GM21360 (cell line): ENCODE measurements at regions not wholly inside any gene's neighbourhood (a gene's known extent, or its start where the extent isn't known, plus 50 kb on each side); places are given as distances from the start of the nearest gene placed in this dataset.
"Not testable (repeated sequence)": the region's sequence is repeated elsewhere in the genome, so short reads cannot be mapped to it uniquely, and the experiment has no call there.

ENCODE experiments used
- ATAC-seq: cut with Tn5 transposase; IDR thresholded peaks from one replicate; pipeline ENCODE4 v1.9.1; 2021; ENCODE audit warnings: mild to moderate bottlenecking, moderate library complexity; ENCODE audit not compliant: unreplicated experiment

DNA sequence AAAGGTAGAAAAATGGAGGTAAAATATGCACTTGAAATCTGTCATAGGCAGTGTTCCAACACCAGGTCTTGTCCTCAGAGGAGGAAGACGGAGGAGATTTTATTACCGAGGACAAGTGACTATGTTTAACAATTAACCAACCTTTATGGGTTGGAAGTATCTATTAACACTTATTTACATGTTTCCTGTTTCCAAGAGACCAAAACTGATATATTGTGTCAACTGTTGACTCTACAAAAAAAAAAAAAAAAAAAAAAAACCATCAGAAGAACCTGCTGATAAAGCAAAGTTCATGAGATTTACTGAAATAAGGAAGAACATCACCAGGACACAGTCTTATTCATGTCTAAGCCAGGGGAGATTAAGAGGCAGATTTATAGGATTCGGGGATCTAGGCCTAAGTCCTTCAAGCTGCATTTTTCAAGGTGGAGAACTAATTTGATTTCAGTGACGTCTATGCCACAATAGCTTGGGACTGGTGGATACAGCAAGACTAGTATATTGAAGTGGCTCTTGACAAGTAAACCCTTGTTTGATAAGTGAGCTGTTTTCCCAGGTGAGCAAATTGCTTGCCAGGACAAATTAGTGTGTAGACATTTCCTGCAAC is 126.6 kb upstream of the NAA20 start:
- ATAC-seq, result no peak

DNA sequence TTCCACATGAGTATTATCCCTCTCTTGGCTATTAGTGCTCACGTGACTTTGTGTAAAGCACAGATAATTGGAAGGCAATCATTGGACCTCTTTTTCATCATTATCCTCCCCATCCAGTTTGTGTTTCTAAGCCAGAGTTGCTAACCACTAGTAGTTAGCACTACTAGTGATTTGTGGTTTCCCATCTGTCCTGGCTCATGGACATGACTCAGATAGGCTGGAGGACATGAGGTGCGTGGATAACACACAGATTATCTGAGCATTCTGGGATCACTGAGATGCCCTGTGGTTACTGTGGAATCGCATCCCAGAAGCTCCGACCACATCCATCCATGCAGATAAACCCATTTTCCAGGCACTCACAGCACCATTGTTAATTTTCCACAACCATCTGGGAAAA is 123.8 kb upstream of the NAA20 start:
- no peak for ATAC-seq

DNA sequence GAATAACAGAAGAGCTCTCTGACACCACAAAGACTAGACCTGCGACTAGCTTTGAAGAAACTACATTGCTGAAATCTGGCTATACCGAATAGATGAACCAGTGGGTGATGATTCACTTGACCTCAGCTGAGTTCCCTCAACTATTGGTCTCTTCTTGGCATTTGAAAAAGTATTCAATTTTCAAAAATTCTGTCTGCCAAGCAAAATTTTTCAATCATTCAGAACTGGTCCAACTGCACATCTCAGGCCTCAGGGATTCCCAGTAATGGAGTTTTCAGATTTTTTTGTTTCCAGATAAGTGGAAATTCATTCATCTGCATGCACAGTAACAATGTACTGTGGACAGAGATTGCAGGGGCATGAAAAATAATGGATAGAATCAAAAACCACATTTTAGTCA is 121.4 kb upstream of the NAA20 start:
- no peak for ATAC-seq

DNA sequence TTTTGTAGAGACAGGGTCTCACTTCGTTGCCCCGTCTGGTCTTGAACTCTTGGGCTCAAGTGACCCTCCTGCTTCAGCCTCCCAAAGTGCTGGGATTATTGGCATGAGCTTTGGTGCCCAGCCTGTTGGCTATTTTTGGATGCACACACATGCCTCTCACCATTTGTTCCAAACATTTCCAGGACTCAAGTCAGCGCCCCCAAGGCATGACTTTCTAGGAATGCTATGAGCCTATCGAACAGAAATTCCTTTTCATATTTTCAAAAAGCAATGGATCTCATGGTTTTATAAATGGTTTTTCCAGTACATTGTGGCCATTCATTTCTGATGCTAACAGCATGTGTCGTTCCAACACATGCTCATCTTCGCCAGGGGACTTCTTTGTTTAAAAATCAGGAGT is 119.3 kb upstream of the NAA20 start:
- no peak for ATAC-seq

DNA sequence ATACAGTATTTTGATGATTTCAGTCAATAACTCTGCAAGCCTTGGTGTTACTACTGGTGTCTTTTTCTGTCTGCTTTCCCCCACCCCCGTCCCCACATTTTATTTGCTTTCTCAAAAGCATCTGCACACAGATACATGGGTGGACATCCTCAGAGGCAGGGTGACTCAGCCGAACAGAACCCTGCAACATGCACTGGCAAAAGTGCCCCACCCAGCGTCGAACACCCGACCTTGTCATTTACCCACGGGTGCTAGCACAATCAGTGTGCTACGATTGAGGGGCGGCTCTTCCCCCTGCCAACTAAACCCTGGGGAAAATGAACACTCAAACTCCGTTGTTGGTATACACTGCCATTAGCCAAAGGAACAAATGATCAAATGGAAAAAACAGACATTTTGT is 115.9 kb upstream of the NAA20 start:
- ATAC-seq, result no peak

DNA sequence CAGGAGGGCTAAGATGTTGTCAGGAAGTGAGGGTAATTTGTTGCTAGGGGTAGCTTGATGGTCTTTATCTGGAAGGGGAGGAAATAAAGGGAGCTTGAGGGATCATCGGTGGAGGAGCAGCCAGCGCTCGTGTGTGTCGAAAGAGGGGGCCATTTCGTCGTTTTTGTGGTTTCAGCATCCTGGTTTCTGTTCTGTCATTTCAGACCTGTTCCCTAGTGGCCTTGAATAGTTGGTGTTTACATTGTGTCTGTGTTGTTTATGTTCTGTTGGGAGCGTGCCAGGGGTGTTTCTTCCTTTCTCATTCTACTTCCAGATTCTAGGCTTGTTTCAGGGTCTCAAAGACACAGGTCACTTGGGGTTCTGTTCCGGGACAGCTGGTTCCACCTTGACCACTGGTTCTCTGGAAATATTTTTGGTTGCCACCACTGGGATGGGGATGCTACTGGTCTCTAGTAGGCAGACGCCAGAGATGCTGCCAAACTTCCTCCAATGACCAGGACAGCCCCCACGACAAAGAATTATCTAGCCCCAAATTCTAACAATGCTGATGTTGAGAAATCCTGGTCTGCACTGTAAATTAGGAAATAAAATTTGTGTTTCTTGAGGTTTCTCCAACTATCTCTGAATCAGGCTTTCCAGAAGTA is 113.9 kb upstream of the NAA20 start:
- ATAC-seq, result peak; percentile 82

DNA sequence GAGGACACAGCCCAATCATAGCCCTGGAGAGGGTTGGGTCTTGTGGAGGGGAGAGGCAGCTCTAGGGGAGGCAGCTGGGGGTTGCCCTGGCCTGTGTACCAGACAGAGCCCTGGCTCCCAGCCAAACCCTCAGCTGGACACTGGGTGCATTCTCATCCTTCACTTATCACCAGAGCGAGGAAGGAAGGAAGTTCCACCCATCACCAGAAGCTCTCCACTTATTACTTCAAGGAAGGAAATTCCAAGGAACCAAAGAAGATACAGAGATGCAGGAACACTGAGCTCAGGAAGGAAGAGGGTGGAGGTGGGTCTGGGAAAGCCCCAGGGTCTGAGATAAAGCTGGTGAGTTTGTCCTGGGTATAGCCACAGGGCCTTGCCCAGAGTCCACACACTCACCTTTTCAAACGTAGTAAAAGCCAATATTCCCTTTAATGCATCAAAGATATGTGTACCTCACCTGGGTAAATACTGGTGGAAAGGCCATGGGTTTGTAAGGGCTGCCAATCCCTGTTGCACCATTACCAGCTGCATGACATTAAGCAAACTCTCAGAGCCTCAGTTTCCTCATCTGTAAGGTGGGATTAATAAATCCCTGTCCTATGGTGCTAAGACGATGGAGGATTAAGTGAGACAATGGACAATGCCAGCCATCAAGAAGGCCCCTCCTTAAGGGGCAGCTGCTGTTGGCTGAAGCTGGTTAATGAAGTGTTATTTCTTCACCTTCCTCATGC is 109.7 kb upstream of the NAA20 start:
- no peak for ATAC-seq

DNA sequence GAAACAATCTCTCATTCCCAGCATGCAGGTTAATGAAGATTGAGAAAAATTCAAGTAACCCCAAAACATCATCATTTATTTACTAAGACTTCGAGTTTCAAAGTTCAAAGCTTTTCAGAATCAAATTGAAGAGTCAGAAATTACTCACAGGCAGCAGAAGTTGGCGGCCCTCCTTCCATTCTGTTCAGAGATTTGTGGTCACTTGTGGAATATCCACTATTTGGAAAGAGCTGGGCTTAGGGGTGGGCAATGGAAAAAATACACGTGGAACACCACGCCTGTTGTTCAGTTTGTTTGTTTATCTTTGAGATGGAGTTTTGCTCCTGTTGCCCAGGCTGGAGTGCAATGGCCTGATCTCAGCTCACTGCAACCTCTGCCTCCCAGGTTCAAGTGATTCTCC is 108.6 kb upstream of the NAA20 start:
- ATAC-seq, result no peak

DNA sequence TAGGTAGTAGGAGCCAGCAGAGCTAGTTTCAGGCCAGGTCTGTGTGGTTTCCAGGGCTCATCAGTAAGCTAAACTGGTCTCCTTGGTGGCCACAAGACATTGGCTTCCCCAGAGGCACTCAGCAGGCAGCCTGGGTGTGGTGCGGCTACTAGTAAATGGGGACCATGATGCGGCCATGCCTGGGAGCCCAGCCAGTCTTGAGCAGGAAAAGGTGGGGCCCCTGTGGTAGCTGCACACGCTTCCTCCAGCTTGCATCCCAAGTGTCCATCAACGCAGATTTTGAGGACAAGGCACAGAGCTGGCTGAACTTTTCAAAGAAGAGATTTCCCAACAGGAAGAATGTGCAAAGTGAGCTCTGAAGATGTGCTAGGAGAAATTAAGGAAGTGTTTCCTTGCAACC is 107.4 kb upstream of the NAA20 start:
- no peak for ATAC-seq

DNA sequence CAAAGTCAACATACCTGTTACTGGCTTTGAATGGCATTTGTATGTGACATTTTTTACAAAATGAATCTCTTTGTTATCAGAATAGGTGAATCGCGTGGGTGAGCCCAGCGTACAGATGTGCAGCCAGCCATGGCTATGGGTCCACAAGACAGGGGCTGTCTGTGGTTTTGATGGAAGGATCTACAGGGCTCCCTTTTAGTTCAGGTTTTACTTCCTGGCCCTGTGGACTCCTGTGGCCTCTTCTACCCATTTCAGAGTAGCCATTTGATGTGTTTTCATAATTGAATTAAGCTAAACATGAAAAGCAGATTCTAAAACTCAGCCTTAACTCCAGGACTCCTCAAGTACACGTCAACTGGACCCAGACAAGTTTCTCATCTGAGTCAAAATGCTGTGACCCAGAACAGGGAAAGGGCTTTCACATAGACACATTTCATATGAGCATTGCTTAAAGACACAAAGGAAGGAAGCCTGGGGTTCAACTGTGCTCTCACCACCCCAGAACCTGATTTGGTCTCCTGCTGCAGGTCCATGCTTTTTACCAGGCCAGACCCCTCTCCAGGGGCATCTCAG is 105.3 kb upstream of the NAA20 start:
- ATAC-seq, result peak; percentile 46

DNA sequence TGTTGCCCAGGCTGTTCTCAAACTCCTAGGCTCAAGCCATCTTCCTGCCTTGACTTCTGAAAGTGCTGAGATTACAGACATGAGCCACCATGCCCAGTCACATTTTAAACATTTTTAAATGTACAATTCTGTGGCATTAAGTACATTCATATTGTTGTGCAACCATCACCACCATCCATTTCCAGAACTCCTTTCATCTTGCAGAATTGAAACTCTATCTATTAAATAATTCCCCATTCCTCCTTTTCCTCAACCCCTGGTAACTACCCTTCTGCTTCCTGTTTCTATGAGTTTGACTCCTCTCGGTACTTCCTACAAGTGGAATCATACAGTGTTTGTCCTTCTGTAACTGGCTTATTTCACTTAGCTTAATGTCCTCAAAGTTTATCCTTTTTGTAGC is 103.8 kb upstream of the NAA20 start:
- no peak for ATAC-seq

DNA sequence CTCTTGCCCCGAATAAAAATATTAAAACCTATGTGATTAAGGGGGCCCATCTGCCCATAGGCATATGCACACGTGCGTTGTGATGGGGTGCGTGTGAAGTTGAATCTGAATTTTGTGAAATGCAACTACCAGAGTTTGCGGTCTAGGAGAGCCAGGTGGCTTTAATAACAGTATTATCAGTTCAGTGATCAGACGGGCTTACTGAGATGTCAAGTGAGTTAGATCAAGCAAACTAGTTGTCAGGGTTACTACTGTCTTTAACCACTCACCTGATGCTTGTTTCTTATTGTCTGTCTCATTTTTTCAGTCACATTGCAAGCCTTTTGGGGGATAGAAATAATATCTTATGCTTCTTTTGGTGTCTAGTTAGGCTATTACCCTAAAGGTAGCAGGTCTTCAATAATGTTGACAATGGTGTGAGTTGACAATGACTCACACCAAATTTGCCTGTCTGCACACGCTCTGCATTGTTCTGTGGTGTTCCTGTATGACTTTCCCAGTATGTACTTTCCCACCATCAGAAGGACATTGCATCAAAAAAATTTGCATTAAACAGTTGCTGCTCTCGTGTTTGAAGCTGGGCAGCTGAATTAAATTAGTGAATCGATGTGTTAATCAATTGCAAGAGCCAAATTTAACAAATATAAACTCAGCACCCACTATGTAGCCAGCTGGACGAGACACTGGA is 103.1 kb upstream of the NAA20 start:
- no peak for ATAC-seq

DNA sequence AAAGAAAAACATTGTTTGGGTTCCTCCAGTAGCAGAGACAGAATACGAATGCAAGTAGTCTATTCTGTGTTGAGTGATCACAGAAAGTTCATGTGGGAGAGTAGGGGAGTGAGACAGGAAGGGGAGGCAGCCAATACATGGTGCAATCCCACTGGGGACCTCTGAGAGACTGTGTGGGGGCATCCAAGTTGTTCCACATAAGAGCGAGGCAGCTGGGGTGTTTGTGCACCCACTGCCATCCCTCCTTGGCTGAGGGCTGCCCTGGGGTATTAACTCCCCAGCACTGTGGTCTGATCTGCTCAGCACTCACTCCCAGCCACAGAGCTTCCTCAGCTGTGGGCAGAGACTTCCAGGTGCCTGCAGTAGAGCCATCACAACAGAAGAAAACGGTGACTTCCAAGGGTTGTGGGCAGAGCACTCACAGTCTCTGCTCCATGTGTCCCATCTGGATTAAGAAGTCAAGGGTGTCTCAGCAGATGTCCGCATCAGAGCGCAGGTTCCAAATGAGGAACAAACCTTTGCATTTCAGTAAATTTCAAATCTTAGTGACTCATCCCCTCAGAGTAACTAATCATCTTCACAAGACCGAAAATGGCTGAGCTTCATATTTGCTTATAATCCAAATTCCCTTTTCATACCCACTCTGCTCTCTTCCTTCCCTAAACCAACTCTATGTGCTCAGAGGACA is 101.9 kb upstream of the NAA20 start:
- ATAC-seq, result no peak

DNA sequence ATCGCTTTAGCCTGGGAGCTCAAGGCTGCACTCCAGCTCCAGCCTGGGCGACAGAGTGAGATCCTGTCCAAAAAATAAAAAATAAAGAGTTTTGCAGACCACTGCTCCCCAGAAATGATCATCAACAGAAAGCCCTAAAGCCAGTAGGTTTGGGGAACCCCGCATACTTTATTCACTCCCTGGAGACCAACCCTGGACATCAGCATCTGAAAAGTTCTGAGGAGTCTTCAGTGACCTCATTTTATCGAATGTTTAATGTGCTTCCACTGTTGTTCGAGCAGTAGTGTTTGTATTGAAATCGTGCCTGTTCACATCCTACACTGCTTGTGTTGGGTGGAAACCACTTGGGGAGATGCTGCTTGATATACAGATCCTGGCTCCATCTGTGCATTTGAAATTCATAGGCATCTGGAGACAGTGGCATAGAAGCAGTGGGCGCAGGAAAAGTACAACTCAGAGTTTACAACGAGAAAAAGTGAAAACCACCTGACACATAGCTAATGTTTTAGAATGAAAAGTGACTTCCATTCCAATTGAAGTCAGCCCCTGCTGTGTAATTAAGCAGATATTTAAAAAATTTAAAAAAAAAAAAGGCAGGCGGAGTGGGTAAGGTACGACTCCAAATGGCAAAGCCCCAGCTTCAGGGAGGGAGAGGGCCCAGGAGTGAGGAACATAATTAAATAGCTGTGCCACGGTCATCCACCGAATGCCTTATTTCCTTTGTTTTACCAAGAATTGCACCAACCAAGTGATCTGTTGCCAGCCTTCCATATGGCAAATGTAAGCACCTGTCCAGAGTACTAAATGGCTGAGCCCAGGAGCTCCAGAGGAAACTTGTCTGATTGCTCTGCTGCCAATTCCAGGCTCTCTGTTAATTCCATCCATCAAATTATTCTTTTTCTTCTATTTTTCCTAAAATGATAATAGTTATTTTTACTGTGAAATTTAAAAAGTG is 100.4 kb upstream of the NAA20 start:
- ATAC-seq, result no peak

DNA sequence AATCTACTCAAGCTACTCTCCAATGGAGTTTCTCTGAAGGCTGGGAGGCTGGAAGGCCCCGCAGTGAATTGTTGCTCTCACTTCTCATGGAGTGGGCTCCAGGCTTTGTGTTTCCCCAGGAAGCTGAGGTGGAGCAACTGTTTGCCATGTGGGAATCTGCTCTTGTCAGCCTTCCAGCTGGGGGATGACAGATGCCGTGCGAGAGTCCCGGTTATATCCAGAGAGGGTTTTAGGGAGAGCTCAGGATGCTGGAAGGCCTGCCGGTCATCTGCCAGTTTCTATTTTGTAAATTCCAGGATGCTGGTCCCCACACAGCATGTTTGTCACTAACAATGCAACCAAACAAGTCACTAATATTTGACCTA is 98.2 kb upstream of the NAA20 start:
- no peak for ATAC-seq

DNA sequence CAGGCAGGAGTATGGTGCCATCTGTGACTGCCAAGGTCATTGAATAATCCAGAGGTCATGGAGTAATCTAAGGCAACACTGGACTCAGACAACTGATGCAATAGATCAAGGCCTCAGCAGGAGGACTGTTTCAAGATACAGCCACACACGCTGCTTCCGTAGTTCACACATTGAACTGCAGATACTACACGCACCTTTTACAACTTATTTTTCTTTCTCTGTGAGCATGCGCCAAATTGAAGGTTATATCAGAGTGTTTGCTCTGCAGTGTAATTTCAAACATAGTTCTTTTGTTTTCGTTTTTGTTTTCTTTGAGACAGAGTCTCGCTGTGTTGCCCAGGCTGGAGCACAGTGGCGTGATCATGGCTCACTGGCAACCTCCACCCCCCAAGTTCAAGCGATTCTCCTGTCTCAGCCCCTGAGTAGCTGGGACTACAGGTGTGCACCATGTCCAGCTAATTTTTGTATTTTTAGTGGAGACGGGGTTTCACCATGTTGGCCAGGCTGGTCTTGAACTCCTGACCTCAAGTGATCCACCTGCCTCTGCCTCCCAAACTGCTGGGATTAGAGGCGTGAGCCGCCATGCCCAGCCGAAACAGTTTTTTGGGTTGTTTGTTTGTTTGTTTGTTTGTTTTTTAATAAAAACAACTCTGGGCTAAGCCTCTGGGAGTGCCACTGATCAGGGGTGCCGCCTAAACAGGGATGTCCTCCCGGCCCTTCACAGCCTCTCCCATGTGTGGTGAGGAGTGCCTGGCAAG is 96.6 kb upstream of the NAA20 start:
- ATAC-seq, result no peak

DNA sequence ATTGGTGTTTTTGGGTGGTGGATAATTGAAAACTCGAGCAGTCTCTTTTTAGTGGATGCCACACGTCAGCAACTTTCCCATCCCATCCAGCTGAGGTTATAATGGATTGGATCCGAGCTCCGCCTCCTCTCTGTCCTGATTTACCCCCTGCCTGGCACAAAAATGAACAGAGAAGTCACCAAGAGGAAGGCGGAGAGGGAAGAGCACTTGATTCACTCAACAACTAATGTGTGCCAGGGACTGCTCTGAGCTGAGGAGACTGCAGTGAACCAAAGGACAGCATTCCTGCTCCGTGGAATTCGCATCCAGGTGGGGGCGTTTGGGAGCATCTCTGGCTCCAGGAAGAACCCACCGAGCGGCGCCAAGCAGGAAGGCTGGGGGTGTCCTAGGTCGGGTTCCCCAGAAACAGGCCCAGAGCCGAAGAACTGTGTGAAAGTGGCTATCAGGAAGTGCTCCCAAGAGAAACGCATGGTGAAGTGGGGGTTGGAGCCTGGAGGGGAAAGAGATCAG is 95.8 kb upstream of the NAA20 start:
- no peak for ATAC-seq

DNA sequence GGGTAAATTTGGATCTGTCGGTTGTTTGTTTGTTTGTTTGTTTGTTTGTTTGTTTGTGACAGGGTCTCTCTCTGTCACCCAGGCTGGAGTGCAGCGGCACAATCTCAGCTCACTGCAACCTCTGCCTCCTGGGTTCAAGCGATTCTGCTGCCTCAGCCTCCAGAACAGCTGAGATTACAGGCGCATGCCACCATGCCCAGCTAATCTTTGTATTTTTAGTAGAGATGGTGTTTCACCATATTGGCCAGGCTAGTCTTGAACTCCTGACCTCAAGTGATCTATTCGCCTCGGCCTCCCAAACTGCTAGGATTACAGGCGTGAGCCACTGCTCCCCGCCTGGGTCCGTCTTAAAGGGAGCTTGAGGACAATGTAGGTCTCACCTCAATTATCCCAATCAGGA is 95.3 kb upstream of the NAA20 start:
- not testable (repeated sequence) for ATAC-seq

DNA sequence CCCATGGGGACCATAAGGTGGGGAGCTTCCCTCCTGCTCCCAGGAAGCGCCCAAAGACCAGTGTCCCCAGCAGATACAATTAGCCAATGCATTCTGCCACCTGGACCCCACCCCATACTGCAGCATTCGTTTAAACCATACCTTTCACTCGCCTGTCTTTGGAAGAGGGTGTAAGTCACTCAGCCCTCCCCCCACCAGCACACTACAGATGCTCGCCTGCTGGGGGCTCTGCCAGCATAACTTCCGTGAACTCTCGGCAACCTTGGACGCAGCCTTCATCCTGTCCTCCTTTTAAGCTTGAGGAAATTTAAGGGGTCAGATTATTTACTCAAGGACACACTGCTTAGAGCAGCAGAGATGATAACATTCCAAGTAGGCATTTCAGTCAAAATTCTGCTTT is 94.4 kb upstream of the NAA20 start:
- no peak for ATAC-seq
